Fibroblast of skin of back (primary cell): ENCODE measurements at regions not wholly inside any gene's neighbourhood (a gene's known extent, or its start where the extent isn't known, plus 50 kb on each side); places are given as distances from the start of the nearest gene placed in this dataset.

Source experiments
- DNase-seq: peaks from one replicate; pipeline ENCODE4 v3.0.0-alpha.2; 2013

DNA sequence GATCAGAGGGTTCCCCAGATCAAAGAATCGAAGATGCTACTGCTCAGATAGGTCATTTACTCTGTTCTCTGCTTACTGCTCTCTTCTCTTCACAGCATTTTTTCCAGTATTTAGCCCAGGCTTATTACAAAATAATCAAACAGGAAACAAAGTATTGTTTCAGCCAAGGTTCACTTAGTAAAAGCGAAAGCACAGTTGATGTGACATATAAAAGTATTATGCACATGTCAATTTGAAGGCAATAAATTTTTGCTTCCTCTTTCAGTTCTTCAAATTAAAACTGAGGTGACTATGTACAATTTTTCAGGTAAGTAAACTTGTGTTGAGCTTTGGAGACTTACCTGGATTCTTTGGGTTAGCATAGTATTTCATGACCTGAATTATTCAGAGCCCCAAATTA is 262.8 kb upstream of the CHST9 start:
- no peak for DNase-seq

DNA sequence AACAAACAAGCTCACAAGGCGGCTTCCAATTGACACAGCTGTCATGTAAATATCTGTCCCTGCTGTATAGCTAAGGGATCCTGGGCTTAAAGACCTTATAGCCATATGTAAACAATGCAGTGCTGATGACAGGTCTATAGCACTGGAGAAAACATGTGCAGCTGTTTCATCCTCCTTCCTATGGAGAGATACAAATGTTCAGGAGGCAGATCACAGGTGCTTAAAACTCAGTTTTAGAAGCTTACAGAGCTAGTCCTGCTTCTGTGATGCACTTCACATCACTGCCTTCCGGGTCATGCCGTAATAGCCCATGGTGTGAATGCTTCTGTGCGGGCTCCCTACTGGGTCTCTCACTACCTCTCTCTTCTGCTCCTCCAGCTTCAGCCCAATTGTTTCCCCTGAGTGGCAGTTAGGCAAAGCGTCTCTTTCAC is 262.4 kb upstream of the CHST9 start:
- DNase-seq, result no peak

DNA sequence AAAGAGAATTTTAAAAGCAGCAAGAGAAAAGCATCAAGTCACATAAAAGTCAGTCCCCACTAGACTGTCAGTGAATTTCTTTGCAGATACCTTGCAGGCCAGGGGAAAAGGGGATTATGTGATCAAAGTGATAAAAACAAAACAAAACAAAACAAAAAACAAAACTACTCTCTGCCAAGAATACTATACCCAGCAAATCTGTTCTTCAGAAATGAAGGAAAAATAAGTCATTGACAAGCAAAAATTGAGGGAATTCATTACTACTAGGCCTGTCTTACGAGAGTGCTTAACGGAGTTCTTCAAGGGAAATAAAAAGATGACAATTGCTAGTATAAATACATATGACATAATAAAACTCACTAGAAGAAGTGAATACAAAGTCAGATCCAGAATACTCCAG is 245.5 kb upstream of the CHST9 start:
- DNase-seq, result no peak

DNA sequence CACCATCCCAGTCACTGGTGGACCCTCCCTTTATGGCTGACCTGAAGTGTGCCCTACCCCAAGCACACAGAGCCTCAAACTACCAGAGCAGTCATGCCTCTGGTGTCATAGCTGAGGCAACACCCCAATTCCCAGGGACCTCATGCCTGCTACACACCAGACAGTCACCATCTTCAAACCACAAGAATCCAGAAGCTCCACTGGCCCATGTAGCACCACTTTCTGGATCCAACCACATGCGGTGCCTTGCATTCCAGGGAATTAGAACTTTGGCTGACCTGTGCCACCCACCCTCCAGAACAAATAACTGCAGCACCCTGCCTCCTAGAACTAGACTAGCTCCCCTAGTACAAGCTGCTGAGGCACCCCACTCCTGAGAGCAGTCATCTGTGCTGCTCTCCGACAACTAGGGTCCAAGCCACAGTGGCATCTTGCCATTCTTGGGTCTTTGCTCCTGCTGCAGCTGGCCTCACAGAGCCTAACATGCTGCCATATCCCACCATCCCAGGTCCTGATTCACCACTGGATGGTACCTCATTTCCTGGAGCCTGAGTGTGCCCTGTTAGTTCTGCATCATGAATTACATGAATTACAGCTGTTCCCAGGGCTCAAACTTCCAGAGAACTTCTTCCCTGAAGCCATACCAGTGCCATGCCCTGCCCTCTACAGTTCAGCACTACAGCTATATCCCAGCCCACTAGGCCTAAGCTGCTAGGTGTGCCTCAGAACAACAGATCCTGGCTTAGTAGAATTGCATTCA is 243.8 kb upstream of the CHST9 start:
- no peak for DNase-seq

DNA sequence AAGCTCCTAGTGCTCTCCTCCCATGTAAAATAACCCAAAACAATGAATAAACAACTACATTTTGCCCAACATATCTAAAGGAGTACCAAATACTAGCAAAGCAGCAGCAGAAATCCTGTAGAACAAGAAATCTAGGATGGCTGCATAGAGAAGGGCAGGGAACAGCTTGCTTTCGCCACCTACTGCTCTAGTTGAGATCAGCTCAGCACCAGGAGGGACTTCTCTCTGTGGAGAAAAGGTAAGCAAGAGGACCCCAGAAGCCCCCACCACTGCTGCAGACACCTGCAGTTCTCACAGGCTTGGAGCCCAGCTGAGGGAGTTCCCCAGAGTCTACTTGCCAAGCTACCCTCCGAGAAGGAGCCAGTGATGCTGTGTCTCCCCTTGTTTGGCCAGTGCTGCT is 243.0 kb upstream of the CHST9 start:
- no peak for DNase-seq

DNA sequence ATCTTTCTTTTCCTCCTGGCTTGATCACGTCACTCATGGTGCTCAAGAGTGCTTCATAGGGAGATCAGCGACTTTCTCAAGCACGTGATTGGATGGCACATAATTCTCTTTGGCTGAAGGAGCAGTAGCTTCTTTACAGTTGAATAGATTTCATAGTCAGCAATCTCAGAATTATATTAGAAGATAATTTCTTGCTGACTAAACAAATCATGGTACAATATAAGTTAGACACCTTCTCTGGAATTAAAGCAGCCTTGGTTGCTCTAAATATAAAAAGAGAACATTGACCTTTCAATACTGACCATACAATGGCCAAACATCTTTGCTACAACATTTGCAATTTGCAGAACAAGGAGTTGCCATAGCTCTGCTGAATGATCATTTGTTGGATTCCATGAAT is 238.5 kb upstream of the CHST9 start:
- no peak for DNase-seq

DNA sequence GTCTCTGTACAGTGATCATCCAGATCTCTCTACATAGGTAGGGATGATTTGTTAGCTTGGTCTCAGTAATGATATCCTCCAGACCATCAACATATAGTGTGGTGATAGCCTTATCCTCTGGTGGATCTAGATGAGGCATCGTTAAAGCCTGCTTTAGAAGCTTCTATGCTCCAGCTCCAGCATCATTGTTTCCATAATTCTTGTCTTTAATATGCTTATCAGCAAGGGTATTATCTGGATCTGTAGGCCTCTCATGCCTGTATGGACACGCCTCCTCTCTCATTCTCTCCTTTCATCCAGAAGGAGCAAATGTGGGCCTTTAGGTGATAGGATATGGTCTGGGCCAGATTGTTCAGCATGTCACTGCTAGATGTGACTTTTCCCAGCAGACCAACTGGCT is 234.5 kb upstream of the CHST9 start:
- DNase-seq, result no peak

DNA sequence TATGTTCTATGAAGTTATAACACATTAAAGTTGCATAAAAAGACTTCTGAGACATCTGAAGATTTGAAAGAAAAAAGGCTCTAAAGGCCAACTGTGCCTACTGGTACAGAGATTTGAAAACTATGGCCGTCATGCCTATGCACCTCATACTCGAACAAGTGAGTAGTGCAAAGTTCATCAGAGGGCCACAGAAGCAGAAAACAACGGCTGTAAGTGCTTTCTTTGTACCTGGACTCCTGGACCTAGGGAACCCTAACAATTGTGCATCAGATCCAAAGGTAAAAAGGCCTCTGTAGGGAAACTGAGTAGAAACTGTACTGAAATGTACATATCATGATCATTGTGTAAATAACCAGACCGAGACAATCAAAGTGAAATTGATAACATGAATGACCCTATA is 230.4 kb upstream of the CHST9 start:
- DNase-seq, result no peak

DNA sequence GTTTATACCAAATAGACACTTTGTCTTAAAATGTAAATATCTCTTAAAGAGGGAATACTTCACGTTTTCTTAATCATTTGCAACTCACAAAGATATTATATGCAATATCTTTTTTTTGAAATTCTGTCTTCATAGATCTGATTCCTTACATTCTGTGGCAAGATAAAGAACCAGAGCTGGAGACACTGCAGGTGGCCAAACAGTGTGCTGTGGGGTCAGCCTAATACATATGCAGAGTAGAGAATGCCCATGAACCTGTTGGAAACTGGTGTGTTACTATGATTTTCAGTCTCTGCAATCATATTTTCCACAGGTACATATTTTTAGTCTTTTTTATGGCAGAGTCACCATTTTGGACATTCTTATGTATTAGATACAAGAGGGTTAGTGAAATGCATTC is 229.6 kb upstream of the CHST9 start:
- DNase-seq, result no peak

DNA sequence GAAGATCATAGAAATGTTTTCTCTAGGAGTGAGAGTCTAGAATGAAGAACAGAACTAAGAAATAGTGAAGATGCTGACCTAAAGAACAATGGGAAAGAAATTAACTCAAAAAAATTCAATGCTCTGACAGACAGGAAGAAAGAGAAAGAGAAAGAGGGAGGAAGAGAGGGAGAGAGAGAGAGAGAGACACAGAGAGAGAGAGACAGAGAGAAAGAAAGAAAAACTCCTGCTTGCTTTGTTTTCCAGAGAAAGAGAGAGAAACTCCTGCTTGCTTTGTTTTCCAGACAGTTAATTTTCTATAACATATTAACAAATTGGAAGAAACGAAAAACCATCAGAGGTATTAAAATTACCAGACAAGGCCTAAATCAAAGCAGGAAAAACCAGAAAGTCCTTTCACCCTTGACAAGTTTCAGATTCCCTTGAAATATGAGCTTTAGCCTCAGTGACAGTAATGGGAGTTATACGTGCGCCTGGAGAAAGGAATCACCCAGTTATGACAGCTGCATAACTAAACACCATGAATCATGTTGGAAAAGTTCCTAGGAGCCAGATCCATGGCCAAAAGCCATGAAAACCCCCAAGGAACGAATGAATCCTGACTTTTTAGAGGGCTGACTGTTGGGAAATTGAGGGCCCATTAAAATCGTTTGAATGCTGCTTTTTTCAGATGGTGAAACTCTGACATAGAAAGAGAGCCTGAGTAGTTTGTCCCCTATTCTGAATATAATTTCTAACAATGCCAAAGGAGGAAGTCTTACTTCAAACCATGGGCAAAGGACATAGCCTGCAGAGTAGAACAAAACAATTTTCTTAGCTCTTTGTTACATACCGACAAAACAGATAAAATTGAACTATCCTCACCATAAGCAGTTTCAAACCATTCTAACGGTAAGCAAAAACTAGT is 228.6 kb upstream of the CHST9 start:
- DNase-seq, result peak; percentile 85

DNA sequence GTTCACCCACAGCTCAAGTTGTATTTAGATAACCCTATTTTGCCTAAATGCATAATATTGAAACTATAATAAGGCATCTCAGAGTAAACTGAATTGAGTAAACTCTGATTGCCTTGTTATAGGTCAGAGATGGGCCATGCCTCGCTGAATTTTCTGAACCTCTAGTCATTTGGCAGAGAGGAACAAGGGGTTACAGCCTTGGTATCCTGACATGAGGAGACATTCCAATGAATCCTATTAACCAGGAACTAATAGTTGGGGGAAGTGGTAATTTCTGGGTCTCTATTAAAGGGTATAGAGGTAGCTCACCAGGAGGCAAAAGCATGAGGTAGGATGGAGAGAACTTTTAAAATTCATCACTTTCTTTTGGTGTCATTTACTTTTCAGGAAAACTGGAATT is 227.4 kb upstream of the CHST9 start:
- no peak for DNase-seq

DNA sequence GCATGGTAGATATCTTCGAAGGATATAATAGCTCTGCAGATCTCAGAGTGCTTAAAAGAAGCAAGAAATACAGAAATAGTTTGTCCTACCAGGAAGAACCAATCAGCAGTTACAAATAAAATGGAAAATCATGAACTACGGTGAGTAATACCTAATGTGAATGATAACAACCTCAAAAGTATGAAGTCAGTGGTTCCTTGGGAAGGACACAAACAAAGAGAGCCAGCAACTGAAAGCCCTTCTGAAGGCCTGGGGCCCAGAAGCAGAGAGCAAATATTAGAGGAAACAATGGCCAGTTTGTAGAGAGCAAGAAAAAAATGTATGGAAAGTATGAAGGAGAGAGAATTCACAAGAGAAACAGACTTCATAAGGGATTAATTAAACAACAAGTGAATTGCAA is 226.8 kb upstream of the CHST9 start:
- peak; percentile 6 for DNase-seq

DNA sequence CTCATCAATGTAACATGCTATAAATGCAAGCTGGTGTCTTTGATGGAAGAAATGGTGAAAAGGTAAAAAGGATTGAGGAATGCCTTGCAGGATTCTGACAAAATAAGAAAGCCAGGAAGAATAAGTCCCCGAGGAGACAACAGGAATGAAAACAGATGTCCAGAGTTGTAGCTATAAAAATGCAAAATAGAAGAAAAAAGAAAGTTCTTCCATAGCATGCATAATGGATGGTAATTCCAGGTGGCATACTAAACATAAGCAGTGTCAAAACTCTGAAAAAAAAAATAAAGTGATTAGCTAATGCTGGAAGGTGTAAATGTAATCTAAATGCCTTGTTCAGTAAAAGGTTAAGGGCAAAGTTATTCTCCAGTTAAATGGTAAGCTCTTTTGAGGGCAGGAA is 225.9 kb upstream of the CHST9 start:
- no peak for DNase-seq

DNA sequence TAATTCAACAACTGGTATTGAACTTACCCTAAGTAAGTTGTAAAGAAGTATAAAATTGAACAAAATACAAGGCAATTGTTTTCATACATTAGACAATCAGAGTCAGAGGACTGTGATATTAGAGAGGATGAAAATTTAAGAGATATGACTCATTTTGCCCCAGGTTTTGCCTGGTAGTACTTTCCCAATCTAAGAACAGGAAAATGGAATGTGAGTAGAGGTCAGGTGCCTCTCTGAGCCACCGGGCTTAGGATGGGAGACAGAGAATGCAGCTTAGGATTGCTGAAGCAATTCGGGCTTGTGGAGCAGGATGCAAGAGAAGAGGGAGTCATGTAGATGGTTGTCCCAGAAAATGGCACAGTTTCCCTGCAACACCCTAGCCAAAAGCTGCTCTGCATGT is 219.7 kb upstream of the CHST9 start:
- DNase-seq, result no peak

DNA sequence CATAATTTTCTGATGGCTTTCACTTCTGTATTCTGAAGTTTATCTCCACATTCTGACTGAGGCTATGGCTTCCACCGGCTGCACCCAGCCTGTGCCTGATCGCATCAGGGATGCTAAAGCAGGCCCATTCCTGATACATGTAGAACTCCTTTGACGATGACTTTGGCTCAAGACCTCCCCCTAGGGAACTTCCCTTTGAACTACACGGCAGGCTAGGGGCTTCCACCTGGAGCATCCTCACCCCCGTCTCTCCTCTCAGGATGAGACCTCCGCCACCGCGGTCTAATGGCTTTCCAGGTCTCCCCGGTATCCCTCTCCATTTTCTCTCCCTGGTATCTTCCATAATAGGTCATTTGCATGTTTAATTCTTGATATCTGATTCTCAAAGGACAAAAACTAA is 214.9 kb upstream of the CHST9 start:
- DNase-seq, result no peak

DNA sequence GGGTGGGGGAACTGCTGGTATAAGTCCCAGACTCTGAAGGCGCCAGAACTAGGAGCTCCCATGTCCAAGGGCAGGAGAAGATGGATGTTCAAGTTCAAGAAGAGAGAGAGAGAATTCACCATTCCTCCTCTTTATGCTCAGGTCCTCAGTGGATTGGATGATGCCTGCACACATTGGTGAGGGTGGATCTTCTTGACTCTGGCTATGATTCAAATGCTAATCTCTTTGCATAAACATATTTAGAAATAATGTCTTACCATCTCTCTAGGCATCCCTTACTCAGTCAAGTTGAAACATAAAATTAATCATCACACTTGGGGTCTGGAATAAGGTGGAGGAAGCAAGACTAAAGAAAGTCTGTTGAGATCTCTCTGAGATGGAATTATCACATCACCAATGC is 210.6 kb upstream of the CHST9 start:
- DNase-seq, result no peak

DNA sequence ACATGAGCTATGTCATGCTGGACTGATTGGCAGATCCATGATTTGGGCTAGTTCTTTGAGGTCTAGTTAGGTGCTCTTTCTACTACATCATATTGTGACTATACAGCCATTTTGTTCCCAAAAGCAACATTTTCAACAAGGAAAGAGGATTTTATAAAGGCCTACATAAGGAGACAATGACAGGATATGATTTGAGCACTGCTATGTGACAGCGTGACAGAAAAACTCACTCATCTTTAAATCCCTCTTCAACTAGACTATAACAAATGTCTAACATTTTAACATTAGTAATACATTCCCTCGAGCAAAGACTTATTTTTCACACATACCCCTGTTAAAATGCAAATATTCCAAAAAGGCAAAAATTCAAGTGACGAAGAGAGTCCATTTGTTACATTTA is 209.6 kb upstream of the CHST9 start:
- DNase-seq, result no peak

DNA sequence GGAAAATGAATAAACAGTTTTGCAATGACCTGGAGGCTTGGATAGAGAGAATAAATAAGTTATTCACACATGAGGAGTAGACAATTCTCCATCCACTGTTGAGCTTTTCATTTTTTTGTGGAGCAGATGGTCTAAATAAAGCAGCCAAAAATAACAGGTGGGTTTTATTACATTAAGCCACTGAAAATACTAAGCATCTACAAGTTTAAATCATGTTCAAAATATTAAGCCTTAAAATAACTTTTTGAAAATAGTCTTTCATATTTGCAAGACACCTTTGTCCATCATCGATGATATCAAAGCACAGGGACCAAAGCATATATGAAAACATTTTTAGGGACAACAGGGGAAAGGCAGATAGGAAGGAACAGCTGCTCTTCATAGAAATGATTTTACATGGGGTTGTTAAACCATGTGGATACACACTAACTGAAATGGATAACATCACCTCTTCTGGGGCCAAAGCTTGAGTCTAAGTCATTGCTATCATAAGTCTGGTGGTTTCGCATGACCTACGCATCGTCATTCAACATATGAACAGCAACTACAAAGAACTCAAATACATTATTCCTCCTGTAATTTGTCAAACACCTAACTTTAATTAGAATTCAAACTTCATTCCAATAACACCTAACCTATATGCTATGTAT is 197.6 kb upstream of the CHST9 start:
- no peak for DNase-seq

DNA sequence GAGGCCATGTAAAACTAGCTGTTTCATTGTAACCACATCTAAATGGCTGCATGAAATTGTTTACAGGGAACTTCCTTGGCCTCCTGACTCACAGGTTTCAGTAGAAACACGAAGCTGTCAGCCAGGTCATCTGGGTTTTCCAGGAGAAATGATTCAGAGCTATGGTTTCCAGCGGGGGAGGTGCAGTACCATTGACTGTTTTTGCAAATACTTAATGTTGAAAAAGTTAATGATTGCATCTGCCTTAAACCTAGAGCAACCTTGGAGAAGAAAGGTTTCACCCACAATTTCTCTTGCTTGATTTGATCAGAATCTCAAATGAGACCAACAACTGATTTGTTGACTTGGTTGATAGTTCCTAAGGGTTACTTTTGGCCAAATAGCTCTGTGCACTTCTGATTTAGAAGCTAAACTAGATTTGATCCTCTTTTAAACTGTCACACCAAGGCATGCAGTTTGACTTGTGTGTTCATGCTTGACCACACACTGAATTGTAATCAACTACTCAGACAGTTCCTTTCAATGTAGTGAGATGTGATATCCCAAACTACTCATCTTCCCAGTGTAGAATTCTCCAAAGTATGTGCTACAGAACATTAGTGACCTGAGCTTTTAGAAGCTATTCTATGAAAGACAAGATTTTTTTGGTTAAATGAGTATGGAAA is 193.5 kb upstream of the CHST9 start:
- DNase-seq, result peak; percentile 26

DNA sequence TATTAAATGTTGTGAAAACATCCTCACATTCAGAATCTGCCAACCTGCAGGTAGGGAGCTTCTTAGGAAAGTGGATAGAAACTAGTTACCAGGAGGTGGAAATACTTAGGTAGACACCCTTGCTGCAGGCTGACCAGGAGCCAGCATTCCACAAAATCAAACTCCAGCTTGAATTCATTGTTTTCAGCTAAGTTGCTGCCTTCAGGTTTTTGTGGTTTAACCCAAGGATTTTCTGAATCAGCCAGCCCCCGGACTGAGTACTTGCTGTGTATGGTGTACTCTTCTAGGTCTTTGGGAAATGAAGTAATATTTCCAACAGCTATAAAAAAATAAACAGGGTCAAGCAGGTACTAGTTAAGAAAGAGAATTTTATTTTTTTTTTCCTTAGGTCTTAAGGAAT is 192.1 kb upstream of the CHST9 start:
- no peak for DNase-seq

DNA sequence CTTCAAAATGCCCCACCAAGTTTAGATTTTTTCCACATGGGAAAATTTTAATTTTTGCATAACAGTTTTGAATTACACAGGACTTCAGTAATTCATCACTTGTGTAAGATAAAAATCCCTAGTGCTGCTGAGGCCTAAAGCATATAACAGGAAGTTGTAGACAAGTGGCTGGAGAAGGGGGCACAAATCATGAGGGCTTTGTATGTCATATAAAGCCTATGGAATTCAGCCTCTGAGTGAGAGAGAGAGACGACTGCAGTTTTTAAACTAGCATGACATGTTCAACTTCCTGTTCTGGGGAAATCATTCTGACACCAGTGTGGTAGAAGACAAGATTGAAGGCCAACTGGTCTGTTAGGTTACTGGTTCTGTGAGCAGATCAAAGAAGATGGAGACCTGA is 187.3 kb upstream of the CHST9 start:
- DNase-seq, result no peak

DNA sequence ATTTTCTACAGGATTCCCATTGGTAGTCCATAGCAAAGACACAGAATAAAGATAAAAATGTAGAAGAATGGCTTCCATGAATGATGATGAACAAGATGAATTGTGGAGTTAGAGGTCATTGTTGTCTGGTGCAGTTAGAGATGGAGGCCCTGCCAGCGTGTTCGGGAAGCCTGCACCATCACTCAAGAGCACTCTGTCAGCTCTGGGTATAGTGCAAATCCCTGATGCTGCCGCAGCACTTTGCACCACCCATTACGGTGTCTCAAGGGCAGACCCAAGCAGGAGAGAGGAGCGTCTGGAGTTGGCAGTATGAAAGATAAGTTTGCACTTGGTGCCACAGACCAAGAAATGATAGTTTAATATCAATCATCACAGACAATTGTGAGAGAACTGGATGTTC is 181.6 kb upstream of the CHST9 start:
- DNase-seq, result no peak

DNA sequence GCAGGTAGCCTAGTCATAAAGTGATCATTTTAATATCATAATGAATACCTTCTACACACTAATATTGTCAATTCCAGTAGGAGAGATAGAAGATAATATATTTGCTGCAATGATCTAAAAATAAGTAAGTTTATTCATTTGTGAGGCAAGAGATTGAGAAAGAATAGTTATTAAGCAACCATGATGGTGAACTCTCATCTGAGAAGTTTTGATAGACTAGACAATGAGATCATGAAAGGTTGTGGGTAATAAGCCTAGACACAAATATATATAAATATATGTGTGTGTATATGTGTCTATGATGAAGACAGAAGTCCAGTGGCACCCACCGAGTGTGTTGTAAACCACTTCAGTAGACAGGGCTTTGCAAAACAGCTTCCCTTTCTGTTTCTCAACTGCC is 181.0 kb upstream of the CHST9 start:
- no peak for DNase-seq
